ENCODE measurements at regions not wholly inside any gene's neighbourhood (a gene's known extent, or its start where the extent isn't known, plus 50 kb on each side); places are given as distances from the start of the nearest gene placed in this dataset.

GRCh38 chr1:115203287-115203686, 114.0 kb upstream of the TSPAN2 start:
- DNase-seq (ENCODE audit: low spot score) = no peak

DNA sequence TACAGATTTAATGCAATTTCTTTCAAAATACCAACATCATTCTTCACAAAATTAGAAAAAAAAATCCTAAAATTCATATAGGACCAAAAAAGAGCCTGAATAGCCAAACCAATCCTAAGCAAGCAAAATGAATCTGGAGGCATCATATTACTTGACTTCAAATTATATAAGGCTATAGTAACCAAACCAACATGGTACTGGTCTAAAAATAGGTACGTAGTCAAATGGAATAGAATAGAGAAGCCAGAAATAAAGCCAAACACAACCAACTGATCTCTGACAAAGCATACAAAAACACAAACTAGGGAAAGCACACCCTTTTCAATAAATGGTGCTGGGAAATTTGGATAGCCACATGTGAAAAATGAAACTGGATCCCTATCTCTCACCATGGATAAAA, 112.3 kb upstream of the TSPAN2 start:
- DNase-seq (ENCODE audit: low spot score) = no peak

- no peak for DNase-seq (ENCODE audit: low spot score)
These were observed 110.3 kb upstream of the TSPAN2 start for GRCh38 chr1:115199416-115200132.

DNA sequence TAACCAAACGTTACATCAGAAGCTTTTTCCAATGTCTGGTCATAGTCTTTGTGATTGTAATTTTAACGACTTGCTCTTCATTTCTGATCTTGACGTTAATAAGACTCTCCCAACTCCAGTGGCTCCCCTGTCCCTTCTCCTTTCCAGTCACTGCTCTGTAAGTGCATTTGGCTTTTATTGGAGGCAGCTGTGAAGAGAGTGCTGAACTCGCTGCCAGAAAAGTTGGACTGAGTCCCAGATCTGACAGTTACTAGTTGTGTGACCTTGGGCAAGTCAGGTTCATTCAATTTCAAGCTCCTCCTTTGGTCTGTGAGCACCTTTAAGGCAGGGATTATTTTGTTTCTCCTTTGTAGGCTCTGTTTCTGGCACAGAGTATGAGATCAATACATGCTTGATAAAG, 109.6 kb upstream of the TSPAN2 start:
- no peak for DNase-seq (ENCODE audit: low spot score)

DNA sequence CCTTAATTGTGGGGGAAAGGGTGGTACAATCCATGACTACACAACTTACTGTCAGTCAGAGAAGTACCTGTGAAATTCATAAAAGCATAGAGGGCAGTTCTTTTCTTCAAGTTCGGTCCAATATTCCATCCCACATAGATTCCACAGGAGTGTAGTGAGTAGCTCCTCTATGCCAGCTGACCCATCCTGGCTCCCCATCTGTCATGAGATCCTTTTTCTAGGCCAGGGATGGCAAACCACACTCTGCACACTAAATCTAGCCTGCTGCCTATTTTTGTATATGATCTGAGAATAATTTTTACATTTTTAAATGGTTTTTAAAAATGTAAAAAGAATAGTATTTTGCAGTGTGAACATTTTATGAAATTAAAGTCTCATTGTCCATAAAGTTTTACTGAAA, 107.0 kb upstream of the TSPAN2 start:
- DNase-seq (ENCODE audit: low spot score) = no peak

DNA sequence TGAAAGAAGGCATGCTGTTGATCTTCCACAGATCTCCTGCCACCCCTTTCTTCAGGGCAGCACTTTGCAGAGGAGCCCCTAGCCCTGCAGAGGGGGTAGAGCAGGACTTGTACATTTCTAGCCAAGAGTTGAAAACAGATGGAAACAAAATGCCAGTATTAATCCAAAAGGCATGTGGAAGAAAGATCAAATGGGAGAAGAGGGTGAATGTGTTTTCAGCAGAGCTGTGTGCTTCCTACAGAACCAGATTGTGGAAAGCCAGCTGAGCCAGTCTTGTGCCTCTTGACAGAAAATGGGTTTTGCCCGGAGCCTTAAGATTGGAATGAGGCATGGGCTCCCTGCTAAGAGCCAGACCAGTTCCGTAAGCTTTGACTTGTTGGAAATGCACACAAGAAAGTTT, 105.2 kb upstream of the TSPAN2 start:
- no peak for DNase-seq (ENCODE audit: low spot score)

- no peak for DNase-seq (ENCODE audit: low spot score)
These were observed 103.9 kb upstream of the TSPAN2 start for GRCh38 chr1:115193046-115193828.

- DNase-seq (ENCODE audit: low spot score) = no peak
These were observed 103.0 kb upstream of the TSPAN2 start for GRCh38 chr1:115192200-115192767.

DNA sequence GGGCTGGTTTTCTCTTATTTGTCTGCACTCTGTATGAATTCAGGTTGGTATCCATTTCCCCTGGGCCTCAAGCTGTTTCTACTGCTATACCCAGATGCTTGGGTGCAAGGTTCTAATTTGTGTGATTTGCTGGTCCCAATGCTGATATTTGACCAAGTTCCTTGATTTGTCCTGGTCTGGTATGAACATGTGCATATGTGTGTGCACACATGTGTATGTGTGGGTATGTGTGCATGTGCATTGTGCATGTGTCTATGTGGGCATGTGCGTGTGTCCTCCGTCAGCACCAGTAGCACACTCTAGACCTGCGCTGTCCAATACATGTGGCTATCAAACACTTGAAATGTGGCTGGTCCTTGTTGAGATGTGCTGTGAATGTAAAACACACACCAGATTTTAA, 102.4 kb upstream of the TSPAN2 start:
- no peak for DNase-seq (ENCODE audit: low spot score)

- DNase-seq (ENCODE audit: low spot score) = no peak
These were observed 101.4 kb upstream of the TSPAN2 start for GRCh38 chr1:115190540-115191170.

GRCh38 chr1:115189814-115190539, 100.7 kb upstream of the TSPAN2 start:
- DNase-seq (ENCODE audit: low spot score) = no peak

DNA sequence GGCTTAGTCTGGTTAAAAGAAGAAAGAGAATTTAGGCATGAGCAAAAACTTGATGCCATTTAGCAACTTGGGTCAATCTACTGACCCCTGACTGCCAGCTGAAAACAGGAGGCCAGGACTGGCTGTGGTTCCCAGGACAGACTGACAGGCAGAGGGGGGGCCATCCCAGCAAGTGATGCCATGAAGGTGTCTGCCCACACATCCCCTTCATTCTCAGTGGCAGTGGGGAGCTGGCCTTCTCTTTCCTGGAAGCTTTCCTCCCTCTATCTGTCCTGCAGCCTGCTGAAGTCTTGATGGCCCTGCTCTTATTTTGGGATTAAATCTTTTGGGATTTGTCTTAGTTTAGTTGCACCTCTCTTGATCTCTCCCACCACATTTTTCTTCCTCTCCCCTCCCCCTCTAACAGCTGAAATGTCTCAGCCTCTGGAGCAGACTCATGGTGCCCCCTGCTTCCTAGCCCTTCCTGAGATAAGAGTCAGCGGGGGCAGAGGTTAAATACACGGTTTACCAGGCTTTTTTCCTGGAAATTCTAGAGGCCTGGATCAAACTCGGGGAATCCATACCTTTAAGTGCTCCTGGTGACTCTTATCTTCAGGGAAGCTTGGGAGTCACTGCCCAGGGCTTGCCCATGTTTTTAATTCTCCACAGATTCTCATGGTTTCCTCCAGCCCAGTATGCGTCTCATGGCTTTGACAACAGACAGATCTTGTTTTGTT, 99.5 kb upstream of the TSPAN2 start:
- no peak for DNase-seq (ENCODE audit: low spot score)

DNA sequence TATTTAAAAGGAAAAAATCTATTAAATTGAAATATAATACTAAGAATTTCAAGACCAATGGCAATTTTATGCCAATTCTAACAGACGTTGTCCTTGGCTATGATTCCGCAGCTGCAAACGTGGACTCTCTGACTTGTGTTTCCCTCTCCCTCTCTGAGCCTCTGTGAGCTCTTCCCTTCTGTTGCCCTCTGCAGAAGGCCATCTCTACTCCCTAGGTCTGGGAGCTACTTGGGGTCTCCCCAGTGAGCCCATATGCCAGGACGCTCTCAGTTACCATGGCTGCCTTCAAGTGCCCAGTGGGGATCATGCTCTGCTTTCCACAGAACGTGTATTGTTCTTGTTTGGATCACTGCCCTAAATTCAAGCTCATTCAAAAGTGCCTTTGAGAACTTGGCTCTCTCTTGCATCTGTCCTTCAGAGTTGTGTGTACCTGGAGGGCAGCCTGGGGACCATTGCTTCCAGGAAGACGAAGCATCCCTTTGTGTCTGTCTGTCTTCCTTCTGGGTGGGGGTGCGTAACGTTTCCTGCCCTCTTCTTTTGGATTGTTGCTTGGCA, 97.5 kb upstream of the TSPAN2 start:
- DNase-seq (ENCODE audit: low spot score) = peak; percentile 40

DNA sequence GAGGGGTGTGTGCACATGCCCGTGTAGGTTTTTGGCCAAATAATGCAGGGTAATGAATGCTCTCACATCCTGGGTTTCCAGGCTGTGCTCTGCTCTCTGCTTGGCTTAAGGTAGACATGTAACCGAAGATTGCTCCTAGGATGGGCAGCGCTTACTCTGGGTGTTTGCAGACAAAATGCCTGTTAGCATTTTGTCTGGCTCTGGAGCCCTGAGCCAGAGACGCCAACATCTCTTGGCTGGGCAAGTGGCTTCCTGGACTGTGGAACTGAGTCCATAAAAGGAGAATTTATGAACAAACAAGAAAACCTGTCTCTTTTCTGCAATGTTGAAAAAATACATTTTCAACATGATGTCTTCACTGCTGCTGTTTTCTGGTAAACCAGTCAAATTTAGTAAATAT, 96.0 kb upstream of the TSPAN2 start:
- no peak for DNase-seq (ENCODE audit: low spot score)

- DNase-seq (ENCODE audit: low spot score) = no peak
These were observed 95.6 kb upstream of the TSPAN2 start for GRCh38 chr1:115184951-115185331.

GRCh38 chr1:115184260-115184950, 95.1 kb upstream of the TSPAN2 start:
- no peak for DNase-seq (ENCODE audit: low spot score)

GRCh38 chr1:115183721-115184259, 94.5 kb upstream of the TSPAN2 start:
- no peak for DNase-seq (ENCODE audit: low spot score)

DNA sequence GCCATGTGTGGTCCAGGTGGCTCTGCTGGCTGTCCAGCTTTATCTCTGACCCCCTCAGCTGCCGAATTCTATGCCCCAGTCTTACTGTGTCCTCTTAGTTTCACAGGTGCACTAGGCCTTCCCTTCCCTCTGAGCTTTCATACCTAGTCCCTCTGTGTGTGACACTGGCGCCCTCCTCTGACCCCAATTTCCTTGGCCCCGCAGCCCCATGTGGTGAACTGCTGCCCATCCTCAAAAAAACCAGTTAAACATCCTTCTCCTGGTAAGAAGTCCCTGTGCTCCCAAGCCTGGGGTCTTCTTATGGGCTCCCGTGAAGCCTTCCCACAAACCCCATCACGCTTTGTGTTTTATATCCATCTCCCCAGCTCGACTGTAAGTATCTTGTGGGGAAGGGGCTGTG, 93.9 kb upstream of the TSPAN2 start:
- no peak for DNase-seq (ENCODE audit: low spot score)

- DNase-seq (ENCODE audit: low spot score) = no peak
These were observed 92.9 kb upstream of the TSPAN2 start for GRCh38 chr1:115182012-115182715.

GRCh38 chr1:115181231-115181630, 91.9 kb upstream of the TSPAN2 start:
- no peak for DNase-seq (ENCODE audit: low spot score)

All from Ammon's horn (tissue), 1 donor.